C4-2B (cell line): ENCODE measurements at regions not wholly inside any gene's neighbourhood (a gene's known extent, or its start where the extent isn't known, plus 50 kb on each side); places are given as distances from the start of the nearest gene placed in this dataset.

ENCODE experiments used
- H3K27ac ChIP-seq: fragments of 450-650 bp; 2 replicates; pipeline ENCODE4 v1.5.1; 2017
- CTCF ChIP-seq: fragments of 450-650 bp; conservative IDR thresholded peaks from 2 replicates; pipeline ENCODE4 v1.5.1; 2017; ENCODE audit warnings: mild to moderate bottlenecking
- ZFX ChIP-seq: fragments of 450-650 bp; IDR thresholded peaks from 2 replicates; pipeline ENCODE4 v1.6.1; 2017

GRCh38 chr4:25489253-25489797 is 112.3 kb downstream of the ANAPC4 start:
- H3K27ac ChIP-seq: no peak overlapping the region
- no peak for TF ChIP-seq ZFX
- no peak for TF ChIP-seq CTCF

GRCh38 chr4:25493466-25493865 is 116.4 kb downstream of the ANAPC4 start:
- TF ChIP-seq ZFX: no peak
- no peak overlapping the region for H3K27ac ChIP-seq

GRCh38 chr4:25494166-25494565 is 117.1 kb downstream of the ANAPC4 start:
- no peak for TF ChIP-seq ZFX
- TF ChIP-seq CTCF: no peak
- no peak overlapping the region for H3K27ac ChIP-seq

- TF ChIP-seq CTCF: no peak
- no peak for TF ChIP-seq ZFX
- H3K27ac ChIP-seq: no peak overlapping the region
These were observed 123.7 kb downstream of the ANAPC4 start for GRCh38 chr4:25500626-25501316.

GRCh38 chr4:25502115-25502514 is 125.1 kb downstream of the ANAPC4 start:
- no peak overlapping the region for H3K27ac ChIP-seq
- no peak for TF ChIP-seq CTCF
- no peak for TF ChIP-seq ZFX

- TF ChIP-seq ZFX (no peak), CTCF (no peak)
- H3K27ac ChIP-seq: no peak overlapping the region
These were observed 126.7 kb downstream of the ANAPC4 start for GRCh38 chr4:25503779-25504178.

GRCh38 chr4:25504932-25505636 is 128.0 kb downstream of the ANAPC4 start:
- TF ChIP-seq ZFX (no peak), CTCF (no peak)

GRCh38 chr4:25505637-25505991 is 128.6 kb downstream of the ANAPC4 start:
- TF ChIP-seq ZFX: no peak
- TF ChIP-seq CTCF: no peak

More at GRCh38 chr4:25504932-25505636, 128.0 kb downstream of the ANAPC4 start:
- no peak overlapping the region for H3K27ac ChIP-seq

More at GRCh38 chr4:25505637-25505991, 128.6 kb downstream of the ANAPC4 start:
- H3K27ac ChIP-seq: no peak overlapping the region
